WERI-Rb-1 (cell line): ENCODE measurements at regions not wholly inside any gene's neighbourhood (a gene's known extent, or its start where the extent isn't known, plus 50 kb on each side); places are given as distances from the start of the nearest gene placed in this dataset.

ENCODE experiments used
- DNase-seq: peaks from one replicate; pipeline ENCODE4 v3.0.0-alpha.2; 2020
- H3K27ac ChIP-seq: fragments of 250-450 bp; sonication (Bioruptor Pico); 2 replicates; pipeline ENCODE4 v1.5.1; 2020; ENCODE audit warnings: mild to moderate bottlenecking, moderate library complexity
- H3K27me3 ChIP-seq: fragments of 250-450 bp; sonication (Bioruptor Pico); 2 replicates; pipeline ENCODE4 v1.5.1; 2021; ENCODE audit warnings: mild to moderate bottlenecking, low read depth, moderate library complexity; ENCODE audit not compliant: insufficient read depth, severe bottlenecking
- H3K36me3 ChIP-seq: fragments of 250-450 bp; sonication (Bioruptor Pico); 2 replicates; pipeline ENCODE4 v1.5.1; 2020; ENCODE audit warnings: mild to moderate bottlenecking, moderate library complexity
- H3K4me3 ChIP-seq: 2 replicates; pipeline ENCODE4 v1.5.1; 2011; ENCODE audit warnings: low read depth, mild to moderate bottlenecking, control low read depth, low read length
- H3K9me3 ChIP-seq: fragments of 250-450 bp; sonication (Bioruptor Pico); 2 replicates; pipeline ENCODE4 v1.5.1; 2021; ENCODE audit warnings: mild to moderate bottlenecking, moderate library complexity; ENCODE audit not compliant: severe bottlenecking
- CTCF ChIP-seq: IDR thresholded peaks from 2 replicates; pipeline ENCODE4 v1.5.1; 2011; ENCODE audit warnings: low read depth, mild to moderate bottlenecking, control low read depth, inconsistent platforms, low read length

GRCh38 chr6:4018171-4018923, 60.6 kb downstream of the FAM217A start:
- H3K27me3 ChIP-seq = no peaks in the 10 kb centered on the region
- H3K4me3 ChIP-seq = peak overlapping the region; percentile 70
- H3K36me3 ChIP-seq = peaks cover 25% of the 10 kb centered on the region
- peak; percentile 54 for TF ChIP-seq CTCF
- no peaks in the 10 kb centered on the region for H3K9me3 ChIP-seq
- peak; percentile 100 for DNase-seq
- peak overlapping the region; percentile 99 for H3K27ac ChIP-seq
